ENCODE measurements at regions not wholly inside any gene's neighbourhood (a gene's known extent, or its start where the extent isn't known, plus 50 kb on each side); places are given as distances from the start of the nearest gene placed in this dataset.

DNA sequence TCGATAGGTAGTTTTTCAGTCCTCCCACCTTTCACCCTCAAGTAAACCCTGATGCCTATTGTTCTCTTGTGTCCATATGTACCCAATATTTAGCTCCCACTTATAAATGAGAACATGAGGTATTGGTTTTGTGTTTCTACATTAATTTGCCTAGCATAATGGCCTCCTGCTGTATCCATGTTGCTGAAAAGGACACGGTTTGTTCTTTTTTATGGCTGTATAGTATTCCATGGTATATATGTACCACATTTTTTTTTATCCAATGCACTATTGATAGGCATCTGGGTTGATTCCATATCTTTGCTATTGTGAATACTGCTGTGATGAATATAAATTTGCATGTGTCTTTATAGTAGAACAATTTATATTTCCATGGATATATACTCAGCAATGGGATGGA is 199.2 kb downstream of the RAB28 start:
- WGBS, 2 donors (ENCODE audit: low coverage in 1 of 2) = 82 to 91% methylated on average over 2 of the region's 2 CpGs
- TF ChIP-seq EP300 (IDR thresholded peaks at IDR 0.05; ENCODE audit: low read depth) = no peak
- no peak for TF ChIP-seq POLR2AphosphoS5 (IDR thresholded peaks at IDR 0.05)
- no peak for TF ChIP-seq POLR2A (IDR thresholded peaks at IDR 0.05)
- TF ChIP-seq, protein P1, sequence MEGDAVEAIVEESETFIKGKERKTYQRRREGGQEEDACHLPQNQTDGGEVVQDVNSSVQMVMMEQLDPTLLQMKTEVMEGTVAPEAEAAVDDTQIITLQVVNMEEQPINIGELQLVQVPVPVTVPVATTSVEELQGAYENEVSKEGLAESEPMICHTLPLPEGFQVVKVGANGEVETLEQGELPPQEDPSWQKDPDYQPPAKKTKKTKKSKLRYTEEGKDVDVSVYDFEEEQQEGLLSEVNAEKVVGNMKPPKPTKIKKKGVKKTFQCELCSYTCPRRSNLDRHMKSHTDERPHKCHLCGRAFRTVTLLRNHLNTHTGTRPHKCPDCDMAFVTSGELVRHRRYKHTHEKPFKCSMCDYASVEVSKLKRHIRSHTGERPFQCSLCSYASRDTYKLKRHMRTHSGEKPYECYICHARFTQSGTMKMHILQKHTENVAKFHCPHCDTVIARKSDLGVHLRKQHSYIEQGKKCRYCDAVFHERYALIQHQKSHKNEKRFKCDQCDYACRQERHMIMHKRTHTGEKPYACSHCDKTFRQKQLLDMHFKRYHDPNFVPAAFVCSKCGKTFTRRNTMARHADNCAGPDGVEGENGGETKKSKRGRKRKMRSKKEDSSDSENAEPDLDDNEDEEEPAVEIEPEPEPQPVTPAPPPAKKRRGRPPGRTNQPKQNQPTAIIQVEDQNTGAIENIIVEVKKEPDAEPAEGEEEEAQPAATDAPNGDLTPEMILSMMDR (IDR thresholded peaks at IDR 0.05) = no peak
- peaks cover 0 to 14% of the 10 kb centered on the region in 2 donors for H3K9me3 ChIP-seq
- H3K27me3 ChIP-seq = no peaks in the 10 kb centered on the region
- no peak for DNase-seq
- intact Hi-C loops (cut with DNase I; ENCODE audit: low total_unique reads) = no loop called here
- H3K4me1 ChIP-seq = no peaks in the 10 kb centered on the region
- no peak overlapping the region for H3K4me3 ChIP-seq
- in situ Hi-C loops (cut with MboI; ENCODE audit: low pct_ligation_motif_present in 1 of 4, low pct_unique_long_range_greater_than_20kb in 1 of 4, low sequenced_read_pairs in 3 of 4) = no loop called here
- H3K27ac ChIP-seq = no peak overlapping the region
- H3K36me3 ChIP-seq = no peaks in the 10 kb centered on the region

DNA sequence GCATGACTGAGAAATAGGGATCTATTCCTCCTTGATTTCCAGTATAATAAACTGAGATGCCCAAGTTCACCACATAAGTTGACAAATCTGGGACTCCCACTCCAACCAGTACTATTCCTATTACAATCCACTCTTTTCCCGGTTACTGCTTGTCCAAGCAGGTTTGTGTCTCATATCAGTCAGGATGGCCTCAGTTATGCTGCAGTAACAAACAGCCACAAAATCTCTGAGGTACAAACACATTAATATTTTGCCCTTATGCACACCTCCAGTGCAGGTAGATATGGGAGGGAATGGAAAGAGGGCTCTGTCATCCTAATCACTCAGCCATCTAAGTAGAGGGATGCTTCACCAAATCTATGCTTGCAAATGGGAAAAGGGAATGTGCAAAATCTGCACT is 207.8 kb downstream of the RAB28 start:
- intact Hi-C loops (cut with DNase I; ENCODE audit: low total_unique reads) (no loop called here), in situ Hi-C loops (cut with MboI; ENCODE audit: low pct_ligation_motif_present in 1 of 4, low pct_unique_long_range_greater_than_20kb in 1 of 4, low sequenced_read_pairs in 3 of 4) (no loop called here)
- no peak overlapping the region for H3K4me3 ChIP-seq
- TF ChIP-seq, protein P1 (IDR thresholded peaks at IDR 0.05) = no peak
- TF ChIP-seq POLR2A (IDR thresholded peaks at IDR 0.05) (no peak), EP300 (IDR thresholded peaks at IDR 0.05; ENCODE audit: low read depth) (no peak), POLR2AphosphoS5 (IDR thresholded peaks at IDR 0.05) (no peak)
- H3K27ac ChIP-seq = no peak overlapping the region
- H3K36me3 ChIP-seq = no peaks in the 10 kb centered on the region
- WGBS, 2 donors (ENCODE audit: low coverage in 1 of 2) = 100% methylated on average over 1 of the region's 1 CpG; no CpG with 5 or more reads in 1 of the 2 donors
- no peak for DNase-seq
- no peaks in the 10 kb centered on the region for H3K4me1 ChIP-seq
- peaks cover 10 to 13% of the 10 kb centered on the region in 2 donors for H3K9me3 ChIP-seq
- H3K27me3 ChIP-seq = no peaks in the 10 kb centered on the region

DNA sequence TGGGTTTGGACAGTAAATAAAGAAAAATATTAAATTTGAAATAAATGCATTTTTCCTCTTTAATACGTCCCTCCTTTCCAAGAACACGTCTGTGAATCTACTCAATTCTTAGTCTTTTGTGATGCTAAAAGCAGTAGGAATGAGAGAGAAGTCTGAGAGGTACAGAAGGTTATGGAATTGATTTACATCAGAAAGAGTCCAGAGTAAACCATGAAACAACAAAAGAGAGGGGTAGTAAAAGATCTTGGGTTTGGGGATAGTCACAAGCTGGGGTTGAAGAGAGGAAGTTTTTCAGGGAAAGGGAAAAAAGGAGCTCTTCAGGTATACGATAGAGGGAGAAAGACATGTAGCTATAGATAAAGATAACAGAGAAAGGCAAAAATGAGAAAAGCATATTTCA is 215.4 kb downstream of the RAB28 start:
- Histone ChIP-seq H3K4me1 (no peaks in the 10 kb centered on the region), H3K36me3 (no peaks in the 10 kb centered on the region), H3K27me3 (no peaks in the 10 kb centered on the region), H3K9me3 (peaks cover 7 to 10% of the 10 kb centered on the region in 2 donors), H3K4me3 (no peak overlapping the region), H3K27ac (no peak overlapping the region)
- DNase-seq = no peak
- no peak for TF ChIP-seq POLR2A (IDR thresholded peaks at IDR 0.05)
- TF ChIP-seq, protein P1 (IDR thresholded peaks at IDR 0.05) = no peak
- TF ChIP-seq POLR2AphosphoS5 (IDR thresholded peaks at IDR 0.05) = no peak
- no peak for TF ChIP-seq EP300 (IDR thresholded peaks at IDR 0.05; ENCODE audit: low read depth)
- intact Hi-C loops (cut with DNase I; ENCODE audit: low total_unique reads) = no loop called here
- WGBS, 2 donors (ENCODE audit: low coverage in 1 of 2) = 79 to 83% methylated on average over 3 of the region's 3 CpGs
- in situ Hi-C loops (cut with MboI; ENCODE audit: low pct_ligation_motif_present in 1 of 4, low pct_unique_long_range_greater_than_20kb in 1 of 4, low sequenced_read_pairs in 3 of 4) = no loop called here

DNA sequence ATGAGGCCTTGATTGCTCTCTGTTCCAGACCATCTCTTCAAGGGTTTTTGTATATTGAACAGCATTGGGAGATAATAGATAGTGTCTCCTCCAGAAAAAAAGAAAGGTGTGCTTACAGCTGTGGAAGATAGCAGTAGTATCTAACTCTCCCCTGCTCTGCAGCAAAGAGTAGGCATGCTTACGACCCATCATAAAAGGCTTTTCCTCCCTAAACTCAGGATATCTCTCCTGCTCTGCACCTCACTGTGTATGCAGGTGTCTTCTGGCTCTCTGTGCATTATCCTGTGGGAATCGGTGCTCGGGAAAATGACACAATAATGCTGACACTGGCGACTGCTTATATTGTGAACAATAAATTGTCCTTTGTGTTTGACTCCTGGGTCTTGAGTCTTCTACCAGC is 216.0 kb downstream of the RAB28 start:
- no peak for DNase-seq
- no peak for TF ChIP-seq EP300 (IDR thresholded peaks at IDR 0.05; ENCODE audit: low read depth)
- TF ChIP-seq POLR2AphosphoS5 (IDR thresholded peaks at IDR 0.05) = no peak
- in situ Hi-C loops (cut with MboI; ENCODE audit: low pct_ligation_motif_present in 1 of 4, low pct_unique_long_range_greater_than_20kb in 1 of 4, low sequenced_read_pairs in 3 of 4) (no loop called here), intact Hi-C loops (cut with DNase I; ENCODE audit: low total_unique reads) (no loop called here)
- Histone ChIP-seq H3K9me3 (peaks cover 4 to 5% of the 10 kb centered on the region in 2 donors), H3K27me3 (no peaks in the 10 kb centered on the region), H3K36me3 (no peaks in the 10 kb centered on the region), H3K4me3 (no peak overlapping the region), H3K4me1 (no peaks in the 10 kb centered on the region), H3K27ac (no peak overlapping the region)
- WGBS, 2 donors (ENCODE audit: low coverage in 1 of 2) = 67 to 75% methylated on average over 3 to 4 of the region's 4 CpGs

DNA sequence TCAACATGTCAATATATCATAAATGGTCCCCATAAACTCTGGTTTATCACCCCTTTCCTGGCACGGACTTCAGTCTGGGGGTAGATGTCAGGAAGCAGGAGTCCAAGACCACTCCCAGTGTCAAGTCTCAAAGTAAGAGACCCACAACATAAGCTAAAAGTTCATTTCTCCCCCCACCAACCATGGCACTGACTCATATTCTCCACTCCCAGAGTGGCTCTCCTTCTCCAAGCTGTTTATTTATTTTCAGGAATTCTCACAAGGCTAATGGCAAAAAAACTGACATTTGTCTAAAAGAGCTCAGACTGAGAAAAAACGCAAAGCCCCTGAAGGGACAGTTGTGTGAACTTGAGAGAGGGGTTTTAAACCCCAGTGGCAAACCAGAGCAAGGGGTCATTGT is 217.0 kb downstream of the RAB28 start:
- Histone ChIP-seq H3K4me1 (no peaks in the 10 kb centered on the region), H3K4me3 (no peak overlapping the region), H3K27ac (no peak overlapping the region), H3K36me3 (no peaks in the 10 kb centered on the region), H3K27me3 (no peaks in the 10 kb centered on the region), H3K9me3 (peaks cover 2 to 4% of the 10 kb centered on the region in 2 donors)
- intact Hi-C loops (cut with DNase I; ENCODE audit: low total_unique reads) (no loop called here), in situ Hi-C loops (cut with MboI; ENCODE audit: low pct_ligation_motif_present in 1 of 4, low pct_unique_long_range_greater_than_20kb in 1 of 4, low sequenced_read_pairs in 3 of 4) (no loop called here)
- no peak for DNase-seq
- TF ChIP-seq POLR2AphosphoS5 (IDR thresholded peaks at IDR 0.05) = no peak
- TF ChIP-seq, protein P1 (IDR thresholded peaks at IDR 0.05) = no peak
- TF ChIP-seq POLR2A (IDR thresholded peaks at IDR 0.05) = no peak
- TF ChIP-seq EP300 (IDR thresholded peaks at IDR 0.05; ENCODE audit: low read depth) = no peak
- 61 to 75% methylated on average over 1 to 2 of the region's 2 CpGs for WGBS, 2 donors (ENCODE audit: low coverage in 1 of 2)

All from transverse colon (tissue), 4 donors.